Skeletal muscle cell (primary cell): ENCODE measurements at regions not wholly inside any gene's neighbourhood (a gene's known extent, or its start where the extent isn't known, plus 50 kb on each side); places are given as distances from the start of the nearest gene placed in this dataset.
"Not testable (repeated sequence)": the region's sequence is repeated elsewhere in the genome, so short reads cannot be mapped to it uniquely, and the experiment has no call there.

Experiments
- DNase-seq: peaks from one replicate; pipeline ENCODE4 v3.0.0-alpha.2; 2010; ENCODE audit warnings: low read depth
- H3K4me3 ChIP-seq: 2 replicates; pipeline ENCODE4 v1.5.1; 2011; ENCODE audit warnings: low read depth, mild to moderate bottlenecking, control low read depth, low read length, moderate library complexity

GRCh38 chr1:229162825-229163515, 107.9 kb upstream of the RAB4A start:
- no peak for DNase-seq
- no peak overlapping the region for H3K4me3 ChIP-seq

GRCh38 chr1:229164348-229164747, 106.6 kb upstream of the RAB4A start:
- H3K4me3 ChIP-seq = no peak overlapping the region
- DNase-seq = no peak

- no peak overlapping the region for H3K4me3 ChIP-seq
- no peak for DNase-seq
Observed at GRCh38 chr1:229164836-229165735, 105.8 kb upstream of the RAB4A start.

DNA sequence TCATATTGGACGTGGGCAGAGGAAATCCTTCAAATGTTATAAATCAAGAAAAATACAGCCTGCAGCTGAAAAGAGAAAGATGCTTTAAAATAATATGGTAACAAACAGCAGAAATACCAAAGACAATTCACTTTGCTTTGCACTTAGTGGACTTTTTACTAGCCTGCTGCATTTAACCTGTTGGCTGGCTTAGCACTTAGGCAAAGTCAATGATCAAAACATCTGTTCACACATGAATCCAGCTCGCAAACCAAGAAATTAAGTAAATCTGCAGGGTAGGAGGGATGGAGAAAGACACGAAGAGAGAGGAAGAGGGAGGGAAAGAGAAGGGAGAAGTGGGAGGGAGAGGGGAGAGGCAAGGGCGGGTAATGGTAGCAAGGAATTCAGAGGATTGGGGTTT, 103.6 kb upstream of the RAB4A start:
- no peak for DNase-seq
- no peak overlapping the region for H3K4me3 ChIP-seq

- no peak for DNase-seq
- H3K4me3 ChIP-seq = no peak overlapping the region
Observed at GRCh38 chr1:229169399-229169798, 101.5 kb upstream of the RAB4A start.

DNA sequence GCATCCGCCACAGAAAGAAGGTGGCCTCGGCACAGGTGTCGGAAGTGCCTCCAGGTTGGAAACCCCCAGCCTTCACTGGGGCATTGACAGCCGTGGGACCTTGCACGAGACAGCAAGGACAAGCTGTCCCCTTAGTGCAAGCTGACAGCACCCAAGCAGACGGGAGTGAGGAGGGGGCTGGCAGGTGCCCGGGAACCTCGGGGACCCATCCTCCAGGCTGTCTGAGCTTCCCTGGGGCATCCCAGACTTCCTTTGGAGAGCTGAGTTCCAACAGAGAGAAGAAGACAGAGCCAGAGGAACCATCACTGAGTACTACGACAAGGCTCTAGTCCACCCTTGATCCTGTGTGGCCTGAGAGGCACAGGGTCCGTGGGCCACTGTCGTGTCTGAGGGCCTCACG, 100.6 kb upstream of the RAB4A start:
- DNase-seq = no peak
- no peak overlapping the region for H3K4me3 ChIP-seq

DNA sequence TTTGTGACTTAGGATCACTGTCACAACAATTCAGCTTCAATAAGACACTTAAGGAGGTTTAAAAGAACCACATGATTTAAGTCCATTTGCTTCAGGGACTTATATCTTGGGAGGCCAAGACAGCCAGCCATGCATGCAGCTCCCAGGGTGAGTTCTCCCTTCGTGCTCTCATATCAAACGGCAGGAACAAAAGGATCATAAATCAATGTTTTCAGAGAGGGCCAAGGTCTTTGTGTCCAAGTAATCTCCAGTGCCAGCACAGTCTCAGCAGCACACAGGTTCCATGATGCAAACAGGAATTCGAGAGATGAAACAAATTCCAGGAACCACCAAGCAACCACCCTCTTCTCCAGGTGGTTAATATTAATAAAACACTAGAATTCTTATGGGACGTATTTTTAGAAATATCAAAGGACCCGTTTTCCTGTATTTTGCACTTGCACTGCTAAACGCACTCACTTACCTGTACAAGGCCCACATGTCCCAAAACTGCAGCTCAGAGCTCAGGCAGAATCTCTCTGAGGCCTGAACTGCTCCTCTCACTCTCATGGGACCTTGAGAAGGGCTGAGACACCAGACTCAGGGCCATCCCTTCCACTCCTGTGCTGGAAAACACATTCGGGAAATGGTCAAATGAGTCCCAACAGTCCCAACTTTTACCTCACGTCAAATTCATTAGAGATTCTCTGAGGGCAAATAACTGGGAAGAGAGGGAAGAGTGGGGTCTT, 100.0 kb upstream of the RAB4A start:
- no peak for DNase-seq
- no peak overlapping the region for H3K4me3 ChIP-seq

- DNase-seq = no peak
Observed at GRCh38 chr1:229171934-229172333, 99.0 kb upstream of the RAB4A start.

DNA sequence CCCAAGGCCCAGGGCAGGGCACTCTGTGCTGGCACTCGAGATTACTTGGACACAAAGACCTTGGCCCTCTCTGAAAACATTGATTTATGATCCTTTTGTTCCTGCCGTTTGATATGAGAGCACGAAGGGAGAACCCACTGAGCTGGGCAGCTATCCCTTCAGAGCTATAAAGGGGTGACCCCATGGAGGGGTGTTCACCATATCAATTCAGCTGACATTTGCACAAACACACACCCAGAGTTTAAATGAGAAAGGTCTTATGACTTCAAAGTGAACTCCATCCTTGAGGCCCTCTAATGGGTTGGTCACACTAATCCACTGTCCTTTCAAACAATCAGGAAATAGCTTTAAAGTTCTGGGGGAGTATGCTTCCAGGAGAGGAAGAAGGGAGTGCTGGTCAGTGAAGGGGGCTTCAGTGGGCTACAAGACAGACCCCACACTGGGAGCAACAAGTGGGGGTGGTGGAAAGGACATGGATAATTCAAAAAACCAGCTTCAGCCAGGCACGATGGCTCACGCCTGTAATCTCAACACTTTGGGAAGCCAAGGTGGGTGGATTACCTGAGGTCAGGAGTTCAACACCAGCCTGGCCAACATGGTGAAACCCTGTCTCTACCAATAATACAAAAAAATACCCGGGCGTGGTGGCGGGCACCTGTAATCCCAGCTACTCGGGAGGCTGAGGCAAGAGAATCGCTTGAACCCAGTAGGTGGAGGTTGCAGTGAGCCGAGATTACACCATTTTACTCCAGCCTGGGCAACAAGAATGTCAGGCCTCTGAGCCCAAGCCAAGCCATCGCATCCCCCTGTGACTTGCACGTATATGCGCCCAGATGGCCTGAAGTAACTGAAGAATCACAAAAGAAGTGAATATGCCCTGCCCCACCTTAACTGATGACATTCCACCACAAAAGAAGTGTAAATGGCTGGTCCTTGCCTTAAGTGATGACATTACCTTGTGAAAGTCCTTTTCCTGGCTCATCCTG, 97.1 kb upstream of the RAB4A start:
- not testable (repeated sequence) for H3K4me3 ChIP-seq, DNase-seq

More at GRCh38 chr1:229171934-229172333, 99.0 kb upstream of the RAB4A start:
- no peak overlapping the region for H3K4me3 ChIP-seq

DNA sequence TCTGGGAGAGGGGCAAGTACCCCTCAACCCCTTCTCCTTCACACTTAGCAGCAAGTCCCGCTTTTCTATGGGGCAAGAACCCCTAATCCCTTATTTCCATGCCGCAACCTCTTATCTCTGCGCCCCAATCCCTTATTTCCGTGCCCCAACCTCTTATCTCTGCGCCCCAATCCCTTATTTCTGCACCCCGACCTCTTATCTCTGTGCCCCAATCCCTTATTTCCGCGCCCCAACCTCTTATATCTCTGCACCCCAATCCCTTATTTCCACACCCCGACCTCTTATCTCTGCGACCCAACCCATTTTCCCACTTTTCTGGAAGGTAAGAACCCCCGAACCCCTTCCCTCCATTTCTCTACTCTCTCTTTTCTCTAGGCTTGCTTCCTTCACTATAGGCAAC, 95.6 kb upstream of the RAB4A start:
- not testable (repeated sequence) for DNase-seq, H3K4me3 ChIP-seq

DNA sequence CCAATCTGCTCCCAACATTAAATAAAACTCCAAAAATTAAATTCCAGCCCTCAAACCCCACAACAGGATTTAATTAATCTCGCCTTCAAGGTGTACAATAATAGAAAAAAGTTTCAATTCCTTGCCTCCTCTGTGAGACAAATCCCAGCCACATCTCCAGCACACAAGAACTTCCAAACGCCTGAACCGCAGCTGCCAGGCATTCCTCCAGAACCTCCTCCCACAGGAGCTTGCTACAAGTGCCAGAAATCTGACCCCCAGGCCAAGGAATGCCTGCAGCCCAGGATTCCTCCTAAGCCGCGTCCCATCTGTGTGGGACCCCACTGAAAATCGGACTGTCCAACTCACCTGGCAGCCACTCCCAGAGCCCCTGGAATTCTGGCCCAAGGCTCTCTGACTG, 94.5 kb upstream of the RAB4A start:
- H3K4me3 ChIP-seq, DNase-seq: not testable (repeated sequence)

GRCh38 chr1:229180161-229180560, 90.8 kb upstream of the RAB4A start:
- H3K4me3 ChIP-seq = no peak overlapping the region
- DNase-seq = no peak

DNA sequence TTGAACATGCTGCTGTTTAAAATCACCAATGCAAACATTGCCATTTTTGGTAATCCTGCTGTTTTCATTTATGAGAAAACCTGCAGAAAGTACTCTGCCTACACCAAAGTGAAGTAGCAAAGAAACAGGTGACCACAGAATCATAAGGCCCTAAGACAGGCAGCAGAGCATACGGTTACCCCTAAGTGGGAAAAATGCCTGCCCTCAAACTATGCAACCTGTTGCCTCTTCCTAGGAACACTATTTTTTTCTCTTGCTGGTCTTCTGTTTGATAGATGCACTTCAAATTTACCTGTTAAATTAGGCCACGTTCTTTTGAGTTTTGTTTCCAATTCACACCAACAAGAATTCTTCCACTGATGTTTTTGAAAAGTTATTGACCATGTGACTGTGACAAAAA, 89.5 kb upstream of the RAB4A start:
- no peak overlapping the region for H3K4me3 ChIP-seq
- DNase-seq = no peak

DNA sequence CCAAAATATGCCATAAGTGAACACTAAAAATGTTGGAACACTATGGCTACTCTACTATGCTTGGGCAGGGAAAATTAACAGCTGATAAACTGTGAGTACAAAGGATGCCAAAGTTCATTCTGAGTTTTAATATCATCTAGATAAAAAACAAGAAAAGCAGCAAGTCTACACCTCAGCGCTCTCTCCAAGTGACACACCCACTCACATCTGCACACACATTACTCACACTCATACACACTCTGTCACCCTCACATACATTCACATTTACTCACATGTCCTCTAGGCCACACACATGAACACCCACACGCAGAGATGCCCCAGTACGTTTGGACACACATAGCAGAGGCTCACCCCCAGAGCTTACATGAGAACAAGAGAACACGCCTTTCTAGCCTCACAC, 87.3 kb upstream of the RAB4A start:
- DNase-seq = no peak
- no peak overlapping the region for H3K4me3 ChIP-seq

DNA sequence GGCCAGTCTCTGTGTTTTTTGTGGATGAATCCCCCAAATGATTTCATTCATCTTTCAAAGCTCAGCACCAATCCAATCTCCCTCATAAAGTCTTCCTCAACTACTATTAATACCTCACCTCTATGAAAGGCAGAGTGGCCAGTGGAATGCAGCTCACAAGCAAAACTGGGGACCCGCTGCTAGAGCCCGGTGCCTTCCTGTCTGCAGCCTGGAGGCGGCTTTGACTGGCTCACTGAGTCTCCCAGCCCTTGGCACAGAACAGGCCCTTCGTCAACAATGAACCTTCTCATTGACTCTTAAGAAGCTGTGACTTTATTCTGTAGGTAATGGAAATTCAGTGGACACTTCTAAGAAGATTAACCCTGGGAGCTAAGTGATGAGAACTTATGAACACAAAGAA, 86.8 kb upstream of the RAB4A start:
- H3K4me3 ChIP-seq = no peak overlapping the region
- DNase-seq = no peak

- no peak for DNase-seq
Observed at GRCh38 chr1:229185963-229186362, 84.9 kb upstream of the RAB4A start.

DNA sequence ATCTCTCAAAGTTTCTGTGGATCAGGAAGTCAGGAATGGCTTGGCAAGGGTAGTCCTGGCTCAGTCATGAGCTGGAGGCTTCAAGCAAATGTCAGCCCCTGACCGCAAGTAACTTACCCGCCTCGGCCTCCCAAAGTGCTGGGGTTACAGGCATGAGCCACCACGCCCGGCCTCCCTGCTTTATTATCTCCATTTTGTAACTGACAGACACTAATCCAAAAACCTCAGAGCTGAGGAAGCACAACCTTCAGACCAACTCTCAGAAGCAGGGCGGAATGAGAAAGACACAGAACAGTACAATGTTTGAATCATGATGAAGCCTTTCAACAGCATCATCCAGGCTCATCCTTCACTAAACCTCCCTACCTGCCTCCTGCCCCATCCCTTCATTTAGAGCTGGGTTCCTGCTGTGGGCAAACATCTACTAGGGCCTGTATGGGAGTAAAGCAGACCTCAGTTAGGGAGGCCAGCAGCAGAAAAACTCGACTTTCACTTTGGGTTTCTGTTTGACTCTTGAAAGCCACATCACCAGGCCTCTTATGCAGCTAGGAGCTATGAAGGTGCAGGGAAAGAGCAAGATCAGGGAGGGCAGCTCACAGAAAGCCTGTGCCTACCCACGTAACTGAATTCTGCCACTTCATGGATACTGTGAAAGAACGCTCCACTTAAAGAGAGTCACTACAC, 84.4 kb upstream of the RAB4A start:
- no peak for DNase-seq
- no peak overlapping the region for H3K4me3 ChIP-seq

More at GRCh38 chr1:229185963-229186362, 84.9 kb upstream of the RAB4A start:
- H3K4me3 ChIP-seq = no peak overlapping the region

- DNase-seq = no peak
Observed at GRCh38 chr1:229190057-229190575, 80.8 kb upstream of the RAB4A start.

More at GRCh38 chr1:229190057-229190575, 80.8 kb upstream of the RAB4A start:
- H3K4me3 ChIP-seq = no peak overlapping the region
